Esophagus muscularis mucosa (tissue), 4 donors: ENCODE measurements at regions not wholly inside any gene's neighbourhood (a gene's known extent, or its start where the extent isn't known, plus 50 kb on each side); places are given as distances from the start of the nearest gene placed in this dataset.

Experiments used
- CTCF ChIP-seq, 3 experiments: fragments of 200-600 bp in 2 of 3; fragments of 450-650 bp in 1 of 3; sonication (generic) in 2 of 3; IDR thresholded peaks; one replicate each; pipeline ENCODE4 v1.5.1; 2017 to 2019; ENCODE audit warnings: antibody characterized with exemption in 3 of 3, mild to moderate bottlenecking in 2 of 3, moderate library complexity in 1 of 3
- EP300 ChIP-seq: sonication (generic); formaldehyde crosslinking; IDR thresholded peaks from one replicate; pipeline ENCODE4 v1.6.1; 2017; ENCODE audit warnings: antibody characterized with exemption
- POLR2A ChIP-seq: fragments of 450-650 bp; IDR thresholded peaks from one replicate; pipeline ENCODE4 v1.6.1; 2017; ENCODE audit warnings: antibody characterized with exemption, moderate library complexity, mild to moderate bottlenecking, low read depth
- POLR2AphosphoS5 ChIP-seq, 2 donors: sonication (generic); formaldehyde crosslinking; IDR thresholded peaks; one replicate each; pipeline ENCODE4 v1.6.1; 2017; ENCODE audit warnings: antibody characterized with exemption in 2 of 2

- TF ChIP-seq CTCF (IDR thresholded peaks at IDR 0.05) = no peak
- no peak for TF ChIP-seq POLR2AphosphoS5 (IDR thresholded peaks at IDR 0.05)
- no peak for TF ChIP-seq POLR2A
- TF ChIP-seq EP300 = no peak
Observed at GRCh38 chr6:168158213-168158979, 79.4 kb upstream of the FRMD1 start.
